ENCODE measurements at regions not wholly inside any gene's neighbourhood (a gene's known extent, or its start where the extent isn't known, plus 50 kb on each side); places are given as distances from the start of the nearest gene placed in this dataset.
A peak's percentile ranks its signal among the peaks of the same experiment; 100 is the strongest.

DNA sequence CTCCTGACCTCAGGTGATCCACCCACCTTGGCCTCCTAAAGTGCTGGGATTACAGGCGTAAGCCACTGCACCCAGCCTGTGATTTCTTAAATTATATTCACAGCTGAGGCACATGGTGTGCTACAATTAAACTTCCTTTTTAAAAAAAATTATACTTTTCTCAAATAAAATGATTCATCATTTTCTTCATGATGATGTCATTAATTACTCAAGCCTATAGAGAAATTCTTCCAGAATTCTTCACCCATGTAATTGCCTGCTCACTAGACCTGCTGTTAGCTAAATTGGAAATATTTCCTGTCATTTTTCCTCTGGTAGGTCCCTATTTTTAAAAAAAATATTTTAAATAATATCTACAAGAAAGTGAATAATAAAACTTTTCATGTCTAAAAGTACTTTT, 440.0 kb upstream of the ANO3 start:
- no peak for DNase-seq (ENCODE audit: low read depth)
- no peak overlapping the region for H3K4me3 ChIP-seq (ENCODE audit: low read length)
- TF ChIP-seq CTCF (IDR thresholded peaks at IDR 0.05; ENCODE audit: insufficient read depth, low read depth, low read length, missing control alignments) = no peak

DNA sequence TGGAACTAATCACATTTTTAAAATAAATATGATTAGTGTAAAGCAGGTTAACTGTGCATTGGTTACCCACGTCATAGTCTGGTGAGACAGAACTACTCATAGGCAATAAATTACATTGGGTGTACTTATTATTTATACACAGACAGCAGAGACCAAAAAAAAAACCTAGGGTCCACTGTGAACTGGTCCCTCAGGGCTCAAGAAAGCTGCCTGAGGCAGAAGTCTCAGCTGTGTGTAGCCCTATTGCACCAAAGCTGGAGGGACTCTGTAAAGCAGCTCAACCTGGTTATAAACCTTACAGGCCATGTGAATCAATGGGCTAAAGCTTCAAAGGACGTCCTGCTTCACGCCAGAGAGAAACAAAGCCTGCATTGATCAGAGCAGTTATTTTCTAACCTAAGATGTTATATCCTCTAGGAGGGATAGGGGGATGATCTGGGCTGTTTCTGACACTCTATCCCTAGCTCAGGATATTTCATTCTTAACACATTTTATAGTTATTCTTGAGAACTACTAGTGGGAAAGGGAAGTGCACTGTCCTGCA, 432.2 kb upstream of the ANO3 start:
- no peak for TF ChIP-seq CTCF (IDR thresholded peaks at IDR 0.05; ENCODE audit: insufficient read depth, low read depth, low read length, missing control alignments)
- no peak for DNase-seq (ENCODE audit: low read depth)
- no peak overlapping the region for H3K4me3 ChIP-seq (ENCODE audit: low read length)

DNA sequence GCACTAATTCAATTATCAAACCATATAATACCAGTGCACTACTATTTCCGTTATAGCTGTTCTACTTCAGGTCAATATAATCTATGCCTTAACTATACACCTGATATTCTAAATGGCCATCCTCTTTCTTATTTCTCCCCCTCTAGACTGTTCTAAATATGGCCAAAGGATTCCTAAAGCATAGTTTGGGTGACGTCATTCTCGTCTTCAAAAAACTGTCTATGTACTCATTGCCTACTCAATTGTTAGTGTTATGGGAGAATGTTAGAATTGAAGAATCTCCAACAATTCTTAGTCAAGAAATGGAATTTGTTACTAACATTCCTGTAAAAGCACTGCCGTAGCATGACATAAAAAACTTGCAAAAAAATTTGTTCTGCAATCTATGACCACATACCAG, 431.1 kb upstream of the ANO3 start:
- no peak overlapping the region for H3K4me3 ChIP-seq (ENCODE audit: low read length)
- no peak for DNase-seq (ENCODE audit: low read depth)
- no peak for TF ChIP-seq CTCF (IDR thresholded peaks at IDR 0.05; ENCODE audit: insufficient read depth, low read depth, low read length, missing control alignments)

GRCh38 chr11:25901415-25901814, 430.5 kb upstream of the ANO3 start:
- no peak overlapping the region for H3K4me3 ChIP-seq (ENCODE audit: low read length)
- no peak for DNase-seq (ENCODE audit: low read depth)
- no peak for TF ChIP-seq CTCF (IDR thresholded peaks at IDR 0.05; ENCODE audit: insufficient read depth, low read depth, low read length, missing control alignments)

DNA sequence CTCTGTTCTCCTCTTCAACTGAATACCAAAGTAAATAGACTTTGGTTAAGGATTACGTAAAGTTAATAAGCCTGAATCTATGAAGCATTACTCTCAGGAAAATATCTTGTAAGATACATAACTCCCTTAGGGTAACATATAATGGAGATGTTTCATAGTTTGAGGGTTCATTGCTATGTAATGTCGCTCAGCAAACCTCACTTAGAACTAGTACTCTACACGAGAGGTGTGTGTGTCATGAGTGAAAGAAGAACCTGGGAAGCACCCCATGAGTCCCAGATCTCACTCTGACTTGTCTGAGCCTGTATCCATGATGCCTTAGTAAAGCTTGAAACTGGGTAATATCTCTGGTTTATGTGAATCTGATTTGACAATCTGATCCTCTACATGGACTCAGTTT, 429.5 kb upstream of the ANO3 start:
- peak; percentile 73 for DNase-seq (ENCODE audit: low read depth)
- no peak overlapping the region for H3K4me3 ChIP-seq (ENCODE audit: low read length)
- TF ChIP-seq CTCF (IDR thresholded peaks at IDR 0.05; ENCODE audit: insufficient read depth, low read depth, low read length, missing control alignments) = no peak

- no peak for DNase-seq (ENCODE audit: low read depth)
- TF ChIP-seq CTCF (IDR thresholded peaks at IDR 0.05; ENCODE audit: insufficient read depth, low read depth, low read length, missing control alignments) = no peak
- H3K4me3 ChIP-seq (ENCODE audit: low read length) = no peak overlapping the region
Observed at GRCh38 chr11:25908726-25909125, 423.2 kb upstream of the ANO3 start.

DNA sequence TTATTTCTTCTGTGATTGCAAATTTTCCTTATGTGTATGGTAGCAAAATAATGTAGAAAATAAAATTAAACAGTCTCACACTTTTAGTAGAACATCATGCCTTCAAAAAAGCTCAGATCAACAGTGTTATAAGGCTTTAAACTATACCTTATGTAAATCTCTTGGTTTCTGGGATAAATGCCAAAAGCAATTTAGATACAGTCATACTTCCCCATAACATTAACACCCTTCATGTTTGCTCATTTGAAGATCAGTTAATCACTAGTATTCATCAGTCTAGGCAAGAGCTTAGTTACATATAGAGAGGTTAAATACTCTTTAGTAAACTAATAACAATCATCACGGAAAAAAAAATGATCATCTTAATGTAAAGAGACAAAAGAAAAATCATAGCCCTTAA, 421.8 kb upstream of the ANO3 start:
- DNase-seq (ENCODE audit: low read depth) = peak; percentile 78
- TF ChIP-seq CTCF (IDR thresholded peaks at IDR 0.05; ENCODE audit: insufficient read depth, low read depth, low read length, missing control alignments) = no peak
- no peak overlapping the region for H3K4me3 ChIP-seq (ENCODE audit: low read length)

All from epithelial cell of esophagus (primary cell).